ENCODE measurements at regions not wholly inside any gene's neighbourhood (a gene's known extent, or its start where the extent isn't known, plus 50 kb on each side); places are given as distances from the start of the nearest gene placed in this dataset.

DNA sequence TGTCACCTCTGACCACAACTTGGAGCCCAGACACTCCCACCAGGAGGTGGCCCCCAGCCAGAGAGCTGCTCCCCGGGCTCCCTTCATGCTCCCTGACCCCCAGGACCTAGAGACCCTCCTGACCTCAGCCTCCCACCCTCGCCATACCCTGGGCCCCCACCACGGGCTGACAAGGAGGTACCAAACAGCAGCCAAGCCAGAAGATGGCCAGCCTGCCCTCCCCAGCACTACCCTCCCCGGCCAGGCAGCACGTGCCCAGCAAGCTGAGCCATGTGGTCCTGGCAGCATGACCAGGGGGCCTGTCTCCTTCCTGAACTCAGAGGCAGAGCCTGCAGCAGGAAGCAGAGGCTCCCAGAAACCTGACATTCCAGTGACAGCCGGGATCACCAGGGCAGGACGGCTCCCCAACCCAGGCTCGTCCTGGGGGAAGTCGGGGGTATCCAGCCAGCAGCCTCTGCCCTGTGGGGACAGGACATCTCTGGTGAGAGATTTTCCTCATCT, 69.4 kb upstream of the GPC1 start:
- Mint-ChIP-seq H3K9me3 (peaks cover 2% of the 10 kb centered on the region), H3K27me3 (no peaks in the 10 kb centered on the region), H3K36me3 (ENCODE audit: low read depth) (no peaks in the 10 kb centered on the region), H3K4me1 (ENCODE audit: low read depth) (no peaks in the 10 kb centered on the region), H3K27ac (no peak overlapping the region), H3K4me3 (no peak overlapping the region)
- ATAC-seq (no peak), DNase-seq (no peak)
- POLR2A ChIA-PET = no interaction called here
- TF ChIP-seq, protein P1, sequence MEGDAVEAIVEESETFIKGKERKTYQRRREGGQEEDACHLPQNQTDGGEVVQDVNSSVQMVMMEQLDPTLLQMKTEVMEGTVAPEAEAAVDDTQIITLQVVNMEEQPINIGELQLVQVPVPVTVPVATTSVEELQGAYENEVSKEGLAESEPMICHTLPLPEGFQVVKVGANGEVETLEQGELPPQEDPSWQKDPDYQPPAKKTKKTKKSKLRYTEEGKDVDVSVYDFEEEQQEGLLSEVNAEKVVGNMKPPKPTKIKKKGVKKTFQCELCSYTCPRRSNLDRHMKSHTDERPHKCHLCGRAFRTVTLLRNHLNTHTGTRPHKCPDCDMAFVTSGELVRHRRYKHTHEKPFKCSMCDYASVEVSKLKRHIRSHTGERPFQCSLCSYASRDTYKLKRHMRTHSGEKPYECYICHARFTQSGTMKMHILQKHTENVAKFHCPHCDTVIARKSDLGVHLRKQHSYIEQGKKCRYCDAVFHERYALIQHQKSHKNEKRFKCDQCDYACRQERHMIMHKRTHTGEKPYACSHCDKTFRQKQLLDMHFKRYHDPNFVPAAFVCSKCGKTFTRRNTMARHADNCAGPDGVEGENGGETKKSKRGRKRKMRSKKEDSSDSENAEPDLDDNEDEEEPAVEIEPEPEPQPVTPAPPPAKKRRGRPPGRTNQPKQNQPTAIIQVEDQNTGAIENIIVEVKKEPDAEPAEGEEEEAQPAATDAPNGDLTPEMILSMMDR (IDR thresholded peaks at IDR 0.05) = no peak
- intact Hi-C loops (cut with micrococcal nuclease) = no loop called here
- CTCF ChIA-PET = no interaction called here

DNA sequence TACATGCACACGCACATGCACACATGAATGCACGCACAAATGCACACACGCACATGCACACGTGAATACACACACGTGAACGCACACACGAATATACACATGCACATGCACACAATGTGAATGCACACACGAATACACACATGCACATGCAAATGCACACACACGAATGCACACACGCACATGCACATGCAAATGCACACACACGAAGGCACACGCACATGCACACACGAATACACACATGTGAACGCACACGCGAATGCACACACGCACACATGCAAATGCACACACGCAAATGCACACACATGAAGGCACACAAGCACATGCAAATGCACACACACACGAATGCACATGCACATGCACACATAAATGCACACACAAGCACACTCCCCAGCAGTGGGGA, 68.6 kb upstream of the GPC1 start:
- TF ChIP-seq, protein P1 (IDR thresholded peaks at IDR 0.05) = no peak
- Mint-ChIP-seq H3K4me3 (no peak overlapping the region), H3K36me3 (ENCODE audit: low read depth) (no peaks in the 10 kb centered on the region), H3K27ac (no peak overlapping the region), H3K4me1 (ENCODE audit: low read depth) (no peaks in the 10 kb centered on the region), H3K27me3 (no peaks in the 10 kb centered on the region), H3K9me3 (no peaks in the 10 kb centered on the region)
- DNase-seq = no peak
- no peak for ATAC-seq
- CTCF ChIA-PET = no interaction called here
- intact Hi-C loops (cut with micrococcal nuclease) = no loop called here
- POLR2A ChIA-PET = no interaction called here

DNA sequence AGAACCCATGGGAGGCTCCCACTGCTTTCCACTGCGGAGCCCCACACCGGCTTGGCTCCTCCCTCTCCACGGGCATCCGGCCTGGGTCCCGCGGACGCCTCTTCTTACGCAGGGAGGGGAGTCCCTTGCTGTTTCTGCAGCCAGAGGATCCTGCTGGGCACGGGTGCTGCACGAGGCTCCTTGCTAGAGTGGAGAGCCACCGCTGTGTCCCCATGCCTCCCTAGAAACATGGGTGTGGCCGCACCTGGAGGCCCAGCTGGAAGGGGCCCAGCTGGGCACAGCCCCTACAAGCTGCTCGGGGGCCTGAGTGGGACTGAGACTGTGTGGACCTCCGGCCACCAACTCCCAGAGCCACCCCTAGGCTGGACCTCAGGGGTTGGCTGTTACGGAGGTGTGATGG, 67.7 kb upstream of the GPC1 start:
- TF ChIP-seq, protein P1 (IDR thresholded peaks at IDR 0.05) = no peak
- Mint-ChIP-seq H3K9me3 (no peaks in the 10 kb centered on the region), H3K27me3 (no peaks in the 10 kb centered on the region), H3K4me1 (ENCODE audit: low read depth) (no peaks in the 10 kb centered on the region), H3K36me3 (ENCODE audit: low read depth) (no peaks in the 10 kb centered on the region), H3K4me3 (no peak overlapping the region), H3K27ac (no peak overlapping the region)
- ATAC-seq (no peak), DNase-seq (no peak)
- ChIA-PET POLR2A (no interaction called here), CTCF (no interaction called here)
- intact Hi-C loops (cut with micrococcal nuclease) = no loop called here

DNA sequence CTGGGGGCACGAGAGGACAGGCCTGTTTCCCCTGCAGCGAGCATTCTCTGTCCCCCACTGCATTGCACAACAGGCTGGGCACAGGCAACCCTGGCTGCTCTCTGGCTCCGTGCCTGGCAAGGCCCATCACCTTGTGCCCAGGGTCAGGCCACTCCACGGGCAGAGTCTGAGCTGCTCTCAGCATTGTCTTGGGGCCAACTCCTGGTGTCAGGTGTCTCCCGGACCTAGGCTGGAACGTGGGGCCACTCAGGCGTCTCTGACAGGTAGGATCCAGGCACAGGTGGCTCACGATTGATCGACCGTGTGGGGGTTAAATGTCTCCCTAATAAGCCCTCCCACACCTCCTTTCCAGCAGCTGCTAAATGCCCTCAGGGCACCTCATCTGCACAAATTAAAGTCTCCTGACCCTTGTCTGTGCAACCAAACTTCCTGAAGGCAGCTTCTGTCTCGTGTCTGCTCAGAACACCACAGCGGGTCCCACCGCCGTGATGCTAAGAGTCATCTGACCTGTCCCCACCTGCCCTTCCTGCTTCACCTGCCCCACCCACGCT, 66.6 kb upstream of the GPC1 start:
- Mint-ChIP-seq H3K4me3 (no peak overlapping the region), H3K9me3 (no peaks in the 10 kb centered on the region), H3K27me3 (no peaks in the 10 kb centered on the region), H3K27ac (no peak overlapping the region), H3K36me3 (ENCODE audit: low read depth) (no peaks in the 10 kb centered on the region), H3K4me1 (ENCODE audit: low read depth) (no peaks in the 10 kb centered on the region)
- DNase-seq = no peak
- intact Hi-C loops (cut with micrococcal nuclease) = no loop called here
- ChIA-PET CTCF (no interaction called here), POLR2A (no interaction called here)
- no peak for ATAC-seq
- TF ChIP-seq, protein P1 (IDR thresholded peaks at IDR 0.05) = no peak

DNA sequence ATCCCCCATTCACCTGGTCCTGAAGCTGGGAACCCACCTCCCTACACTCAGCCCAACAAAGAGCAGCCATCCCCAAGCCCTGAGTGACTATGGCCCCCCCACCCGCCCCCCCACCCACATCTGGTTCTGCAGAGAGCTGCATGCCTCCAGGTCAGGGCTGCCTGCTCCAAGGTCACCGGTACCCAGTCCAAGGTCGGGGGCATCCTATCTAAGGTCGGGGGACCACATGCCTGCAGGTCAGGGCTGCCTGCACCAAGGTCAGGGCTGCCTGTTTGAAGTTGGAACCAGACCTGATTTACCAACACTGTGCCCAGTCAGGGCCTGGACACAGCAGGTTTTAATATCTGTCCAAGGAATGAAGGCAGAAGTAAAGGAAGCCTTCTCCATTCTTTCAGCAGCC, 66.1 kb upstream of the GPC1 start:
- no peak for DNase-seq
- H3K4me3 Mint-ChIP-seq = no peak overlapping the region
- POLR2A ChIA-PET = no interaction called here
- TF ChIP-seq, protein P1 (IDR thresholded peaks at IDR 0.05) = no peak
- no peaks in the 10 kb centered on the region for H3K36me3 Mint-ChIP-seq (ENCODE audit: low read depth)
- CTCF ChIA-PET = no interaction called here
- no peak for ATAC-seq
- no peak overlapping the region for H3K27ac Mint-ChIP-seq
- H3K27me3 Mint-ChIP-seq = no peaks in the 10 kb centered on the region
- H3K9me3 Mint-ChIP-seq = no peaks in the 10 kb centered on the region
- no peaks in the 10 kb centered on the region for H3K4me1 Mint-ChIP-seq (ENCODE audit: low read depth)
- intact Hi-C loops (cut with micrococcal nuclease) = no loop called here

Data from activated CD8-positive, alpha-beta T cell treated with anti-CD3 and anti-CD28 coated beads for 36 hours (primary cell).